ENCODE measurements at regions not wholly inside any gene's neighbourhood (a gene's known extent, or its start where the extent isn't known, plus 50 kb on each side); places are given as distances from the start of the nearest gene placed in this dataset.

- TF ChIP-seq CTCF (IDR thresholded peaks at IDR 0.05 in 4 of 5, conservative IDR thresholded peaks at IDR 0.05 in 1 of 5) (no peak), POLR2A (IDR thresholded peaks at IDR 0.05) (no peak)
Measured at GRCh38 chr6:76609160-76609559, 536.7 kb upstream of the IMPG1 start.

Data from gastrocnemius medialis (tissue), 4 donors.